Left lung (tissue), 4 donors: ENCODE measurements at regions not wholly inside any gene's neighbourhood (a gene's known extent, or its start where the extent isn't known, plus 50 kb on each side); places are given as distances from the start of the nearest gene placed in this dataset.

Experiments
- ATAC-seq: fragments of 200-7000 bp; cut with Tn5 transposase; one replicate; pipeline ENCODE4 v1.9.1; 2020; ENCODE audit warnings: moderate library complexity
- DNase-seq, 4 donors: peaks; one replicate each; pipeline ENCODE4 v3.0.0-alpha.2; 2013 to 2020
- H3K27ac ChIP-seq, 2 donors: fragments of 200-600 bp; sonication (generic) in 1 of 2; one replicate each; pipeline versions ENCODE4 v1.5.0 to v1.8.0; 2020 to 2021
- H3K27me3 ChIP-seq, 2 donors: fragments of 200-600 bp; sonication (generic) in 1 of 2; one replicate each; pipeline versions ENCODE4 v1.5.0 to v1.8.0; 2020 to 2021
- H3K36me3 ChIP-seq, 2 donors: fragments of 200-600 bp; sonication (generic) in 1 of 2; one replicate each; pipeline versions ENCODE4 v1.5.0 to v1.8.0; 2020 to 2021
- H3K4me1 ChIP-seq, 2 donors: fragments of 200-600 bp; one replicate each; pipeline ENCODE4 v1.8.0; 2021
- H3K4me3 ChIP-seq, 2 donors: fragments of 200-600 bp; sonication (generic) in 1 of 2; one replicate each; pipeline versions ENCODE4 v1.5.0 to v1.8.0; 2020 to 2021; ENCODE audit warnings: mild to moderate bottlenecking in 1 of 2
- H3K9me3 ChIP-seq, 2 donors: fragments of 200-600 bp; sonication (generic) in 1 of 2; one replicate each; pipeline versions ENCODE4 v1.5.0 to v1.8.0; 2020 to 2021
- CTCF ChIP-seq, 2 donors: fragments of 200-600 bp; sonication (generic) in 1 of 2; IDR thresholded peaks; one replicate each; pipeline versions ENCODE4 v1.5.0 to v1.8.0; 2021; ENCODE audit warnings: antibody characterized with exemption in 2 of 2
- intact Hi-C, 2 donors: fragments of 100-400 bp; cut with DNase I; formaldehyde crosslinking; loops; one replicate each; pipeline versions ENCODE4 v1.11.2 to v1.14.2; 2022
- donor health status: DM: no; HTN: yes; CAD: no.
- donor health status: DM: no; HTN: no; CAD: no.

DNA sequence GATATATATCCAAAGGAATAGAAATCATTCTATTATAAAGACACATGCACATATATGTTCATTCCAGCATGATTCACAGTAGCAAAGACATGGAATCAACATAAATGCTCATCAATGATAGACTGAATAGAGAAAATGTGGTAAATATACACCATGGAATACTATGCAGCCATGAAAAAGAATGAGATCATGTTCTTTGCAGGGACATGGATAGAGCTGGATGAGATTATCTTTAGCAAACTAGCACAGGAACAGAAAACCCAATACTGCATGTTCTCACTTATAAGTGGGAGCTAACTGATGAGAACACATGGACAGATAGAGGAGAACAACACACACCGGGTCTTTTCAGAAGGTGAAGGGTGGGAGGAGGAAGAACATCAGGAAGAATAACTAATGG lies 1318.6 kb downstream of the PCDH19 start:
- Histone ChIP-seq H3K4me1 (no peaks in the 10 kb centered on the region), H3K4me3 (no peak overlapping the region), H3K27ac (no peak overlapping the region), H3K9me3 (no peaks in the 10 kb centered on the region), H3K27me3 (no peaks in the 10 kb centered on the region), H3K36me3 (no peaks in the 10 kb centered on the region)
- no peak for DNase-seq
- TF ChIP-seq CTCF (IDR thresholded peaks at IDR 0.05): no peak
- intact Hi-C loops: no loop called here
- no peak for ATAC-seq

DNA sequence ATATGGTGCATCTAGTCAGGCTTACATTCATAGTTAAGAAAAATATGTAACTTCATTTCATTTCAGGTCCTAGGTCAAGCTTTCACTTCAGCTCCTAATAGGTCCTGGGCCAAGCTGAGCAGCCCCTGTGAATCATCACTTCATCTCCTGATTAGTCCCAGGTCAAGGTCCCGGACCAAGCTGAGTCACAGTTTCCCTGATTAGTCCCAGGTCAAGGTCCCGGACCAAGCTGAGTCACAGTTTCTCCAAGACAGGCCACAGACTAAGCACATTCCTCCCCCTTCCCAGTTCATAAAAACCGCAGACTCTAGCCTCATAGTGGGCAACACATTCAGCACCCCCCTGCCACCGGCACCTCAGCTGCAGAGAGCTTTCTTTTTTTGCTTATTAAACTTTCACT lies 1331.8 kb downstream of the PCDH19 start:
- Histone ChIP-seq H3K4me3 (no peak overlapping the region), H3K4me1 (no peaks in the 10 kb centered on the region), H3K27ac (no peak overlapping the region), H3K36me3 (no peaks in the 10 kb centered on the region), H3K27me3 (peaks cover 0 to 5% of the 10 kb centered on the region in 2 donors), H3K9me3 (no peaks in the 10 kb centered on the region)
- TF ChIP-seq CTCF (IDR thresholded peaks at IDR 0.05): no peak
- intact Hi-C loops: no loop called here
- ATAC-seq: no peak
- DNase-seq: no peak

- TF ChIP-seq CTCF (IDR thresholded peaks at IDR 0.05): no peak
- no peak overlapping the region for H3K4me3 ChIP-seq
- peaks cover 0 to 5% of the 10 kb centered on the region in 2 donors for H3K27me3 ChIP-seq
- DNase-seq (no peak), ATAC-seq (no peak)
- no peaks in the 10 kb centered on the region for H3K4me1 ChIP-seq
- H3K27ac ChIP-seq: no peak overlapping the region
- intact Hi-C loops: no loop called here
- no peaks in the 10 kb centered on the region for H3K9me3 ChIP-seq
- no peaks in the 10 kb centered on the region for H3K36me3 ChIP-seq
Measured at GRCh38 chrX:99077099-99077498, 1333.0 kb downstream of the PCDH19 start.

DNA sequence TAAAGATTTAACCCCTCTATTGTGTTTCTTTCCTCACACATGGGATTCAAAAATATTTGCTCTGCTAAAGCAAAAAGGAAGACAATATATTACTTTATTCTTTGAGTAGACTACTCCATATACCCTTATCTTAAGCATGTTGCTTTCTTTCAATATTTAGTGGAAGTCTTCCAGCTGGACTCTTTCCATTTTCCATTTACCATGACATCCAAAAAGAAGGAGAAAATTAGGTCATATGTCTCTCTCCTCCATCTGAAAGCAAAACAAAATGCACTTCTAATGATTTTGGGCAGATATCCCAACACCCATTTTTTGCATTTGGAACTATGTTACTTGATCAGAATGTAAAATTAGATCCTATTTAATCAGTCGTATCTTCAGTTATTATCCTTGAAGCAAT lies 1336.5 kb downstream of the PCDH19 start:
- ATAC-seq: no peak
- Histone ChIP-seq H3K36me3 (no peaks in the 10 kb centered on the region), H3K27me3 (no peaks in the 10 kb centered on the region), H3K4me1 (no peaks in the 10 kb centered on the region), H3K27ac (no peak overlapping the region), H3K9me3 (no peaks in the 10 kb centered on the region), H3K4me3 (no peak overlapping the region)
- intact Hi-C loops: no loop called here
- no peak for TF ChIP-seq CTCF (IDR thresholded peaks at IDR 0.05)
- DNase-seq: peak in 1 of 4 donors; percentile 21

DNA sequence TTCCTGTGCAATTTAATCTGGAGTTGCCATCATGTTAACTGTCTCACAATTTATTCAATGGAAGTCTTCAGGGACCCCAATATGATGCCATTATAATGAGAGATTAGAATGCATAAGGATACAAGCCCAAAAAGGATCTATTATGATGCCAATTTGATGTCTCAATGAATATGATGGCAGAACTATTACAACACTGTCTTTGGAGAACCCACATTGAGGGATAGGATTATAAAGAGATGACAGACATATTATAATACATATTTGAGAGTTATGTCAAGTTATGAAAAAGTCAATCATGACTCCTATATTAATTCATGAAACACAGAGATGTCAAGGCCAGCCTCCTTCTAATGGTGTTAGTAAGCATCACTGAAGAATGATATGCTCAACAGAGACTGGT lies 1358.4 kb downstream of the PCDH19 start:
- no peak for ATAC-seq
- intact Hi-C loops: no loop called here
- no peak for TF ChIP-seq CTCF (IDR thresholded peaks at IDR 0.05)
- no peaks in the 10 kb centered on the region for H3K36me3 ChIP-seq
- DNase-seq: no peak
- no peak overlapping the region for H3K27ac ChIP-seq
- H3K4me3 ChIP-seq: no peak overlapping the region
- no peaks in the 10 kb centered on the region for H3K4me1 ChIP-seq
- H3K9me3 ChIP-seq: no peaks in the 10 kb centered on the region
- no peaks in the 10 kb centered on the region for H3K27me3 ChIP-seq
